Adrenal gland (tissue), 5 donors: ENCODE measurements at regions not wholly inside any gene's neighbourhood (a gene's known extent, or its start where the extent isn't known, plus 50 kb on each side); places are given as distances from the start of the nearest gene placed in this dataset.

ENCODE experiments used
- POLR2A ChIP-seq, 2 donors: fragments of 450-650 bp; IDR thresholded peaks; one replicate each; pipeline ENCODE4 v1.6.1; 2017; ENCODE audit warnings: antibody characterized with exemption in 2 of 2, mild to moderate bottlenecking in 2 of 2, moderate library complexity in 1 of 2
- TF ChIP-seq, protein P1 (sequence below), 6 experiments: fragments of 450-650 bp in 4 of 6; fragments of 200-600 bp in 2 of 6; sonication (generic) in 1 of 6; IDR thresholded peaks; 1 replicate in 5 of 6; 2 replicates in 1 of 6; pipeline versions ENCODE4 v1.5.1 to v1.8.0; 2016 to 2021; ENCODE audit warnings: antibody characterized with exemption in 6 of 6, mild to moderate bottlenecking in 2 of 6, moderate library complexity in 1 of 6
- donor health status: DM: no; HTN: no; CAD: no.

DNA sequence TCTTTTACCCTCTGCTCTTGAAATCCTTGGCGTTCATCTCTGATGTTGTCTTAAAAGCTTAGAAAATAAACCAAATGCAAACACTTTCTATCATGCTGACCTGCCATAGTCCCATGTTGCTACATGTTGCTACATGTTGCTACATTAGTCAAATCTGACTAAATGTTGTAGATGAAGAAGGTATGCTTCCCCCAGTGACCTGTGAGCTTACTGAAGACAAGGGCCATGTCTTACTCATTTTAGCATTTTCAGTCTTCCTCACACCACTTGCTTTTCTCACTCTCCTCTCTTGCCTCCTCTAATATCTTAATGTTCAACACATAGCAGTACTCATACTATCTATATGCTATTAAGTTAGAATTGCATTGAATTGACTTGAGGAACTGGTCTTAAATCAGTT is 346.4 kb upstream of the MTNR1B start:
- TF ChIP-seq, protein P1, sequence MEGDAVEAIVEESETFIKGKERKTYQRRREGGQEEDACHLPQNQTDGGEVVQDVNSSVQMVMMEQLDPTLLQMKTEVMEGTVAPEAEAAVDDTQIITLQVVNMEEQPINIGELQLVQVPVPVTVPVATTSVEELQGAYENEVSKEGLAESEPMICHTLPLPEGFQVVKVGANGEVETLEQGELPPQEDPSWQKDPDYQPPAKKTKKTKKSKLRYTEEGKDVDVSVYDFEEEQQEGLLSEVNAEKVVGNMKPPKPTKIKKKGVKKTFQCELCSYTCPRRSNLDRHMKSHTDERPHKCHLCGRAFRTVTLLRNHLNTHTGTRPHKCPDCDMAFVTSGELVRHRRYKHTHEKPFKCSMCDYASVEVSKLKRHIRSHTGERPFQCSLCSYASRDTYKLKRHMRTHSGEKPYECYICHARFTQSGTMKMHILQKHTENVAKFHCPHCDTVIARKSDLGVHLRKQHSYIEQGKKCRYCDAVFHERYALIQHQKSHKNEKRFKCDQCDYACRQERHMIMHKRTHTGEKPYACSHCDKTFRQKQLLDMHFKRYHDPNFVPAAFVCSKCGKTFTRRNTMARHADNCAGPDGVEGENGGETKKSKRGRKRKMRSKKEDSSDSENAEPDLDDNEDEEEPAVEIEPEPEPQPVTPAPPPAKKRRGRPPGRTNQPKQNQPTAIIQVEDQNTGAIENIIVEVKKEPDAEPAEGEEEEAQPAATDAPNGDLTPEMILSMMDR (IDR thresholded peaks at IDR 0.05), result no peak
- TF ChIP-seq POLR2A (IDR thresholded peaks at IDR 0.05), result no peak
